Natural killer cell (primary cell): ENCODE measurements at regions not wholly inside any gene's neighbourhood (a gene's known extent, or its start where the extent isn't known, plus 50 kb on each side); places are given as distances from the start of the nearest gene placed in this dataset.

Experiments
- ATAC-seq, 3 donors: fragments of 150-1000 bp in 2 of 3; fragments of 200-7000 bp in 1 of 3; cut with Tn5 transposase; 1 replicate in 1 of 3; 2 replicates in 2 of 3; pipeline ENCODE4 v1.10.0; 2021; ENCODE audit warnings: mild to moderate bottlenecking in 2 of 3, moderate library complexity in 2 of 3
- DNase-seq, 2 donors: peaks; one replicate each; pipeline versions ENCODE4 v3.0.0 to v3.0.0-alpha.2; 2013 to 2021; ENCODE audit warnings: mixed read lengths in 1 of 2
- H3K27ac ChIP-seq: one replicate; pipeline ENCODE4 v1.5.1; 2013; ENCODE audit warnings: mild to moderate bottlenecking, low read length
- H3K27me3 ChIP-seq: one replicate; pipeline ENCODE4 v1.6.1; 2013; ENCODE audit warnings: low read length; ENCODE audit not compliant: control insufficient read depth, insufficient read depth
- H3K36me3 ChIP-seq: one replicate; pipeline ENCODE4 v1.6.1; 2013; ENCODE audit warnings: low read length; ENCODE audit not compliant: control insufficient read depth, insufficient read depth
- H3K4me1 ChIP-seq: one replicate; pipeline ENCODE4 v1.6.1; 2013; ENCODE audit warnings: low read length; ENCODE audit not compliant: control insufficient read depth, insufficient read depth
- H3K4me3 ChIP-seq: one replicate; pipeline ENCODE4 v1.5.1; 2013; ENCODE audit warnings: low read length
- H3K9me3 ChIP-seq: one replicate; pipeline ENCODE4 v1.6.1; 2013; ENCODE audit warnings: low read length; ENCODE audit not compliant: control insufficient read depth, insufficient read depth
- H3K27ac Mint-ChIP-seq, 2 donors: one replicate each; pipeline ENCODE4 v1.8.0; 2022; ENCODE audit warnings: mild to moderate bottlenecking in 2 of 2, mixed read lengths in 2 of 2, moderate library complexity in 1 of 2
- H3K27me3 Mint-ChIP-seq, 2 donors: one replicate each; pipeline ENCODE4 v1.8.0; 2022; ENCODE audit warnings: low read depth in 2 of 2, mixed read lengths in 2 of 2
- H3K36me3 Mint-ChIP-seq: one replicate; pipeline ENCODE4 v1.8.0; 2022; ENCODE audit warnings: mixed read lengths
- H3K4me1 Mint-ChIP-seq, 2 donors: one replicate each; pipeline ENCODE4 v1.8.0; 2022; ENCODE audit warnings: mixed read lengths in 2 of 2
- H3K4me3 Mint-ChIP-seq: one replicate; pipeline ENCODE4 v1.8.0; 2022; ENCODE audit warnings: mild to moderate bottlenecking, moderate library complexity, mixed read lengths
- H3K9me3 Mint-ChIP-seq, 2 donors: one replicate each; pipeline ENCODE4 v1.8.0; 2022; ENCODE audit warnings: mixed read lengths in 2 of 2
- CTCF ChIP-seq: fragments of 200-600 bp; IDR thresholded peaks from one replicate; pipeline ENCODE4 v1.8.0; 2022; ENCODE audit warnings: antibody characterized with exemption
- WGBS: methylation state at CpG from one replicate; pipeline ENCODE4 v1.1.7; 2013; ENCODE audit warnings: missing lambda C conversion rate; ENCODE audit not compliant: insufficient coverage; 5-methylcytosine and 5-hydroxymethylcytosine counted together
- intact Hi-C: fragments of 100-400 bp; cut with micrococcal nuclease; formaldehyde crosslinking; loops from one replicate; pipeline ENCODE4 v1.14.2; 2022

GRCh38 chr17:54521137-54521536 is 379.5 kb upstream of the TOM1L1 start:
- H3K4me1 ChIP-seq: no peaks in the 10 kb centered on the region

GRCh38 chr17:54524501-54524900 is 376.2 kb upstream of the TOM1L1 start:
- Mint-ChIP-seq H3K36me3 (no peaks in the 10 kb centered on the region), H3K4me1 (no peaks in the 10 kb centered on the region), H3K27ac (no peak overlapping the region), H3K27me3 (no peaks in the 10 kb centered on the region), H3K9me3 (peaks cover 3 to 19% of the 10 kb centered on the region in 2 donors), H3K4me3 (no peak overlapping the region)
- H3K4me3 ChIP-seq: no peak overlapping the region
- H3K27ac ChIP-seq: no peak overlapping the region
- no peaks in the 10 kb centered on the region for H3K4me1 ChIP-seq
- H3K27me3 ChIP-seq: no peaks in the 10 kb centered on the region
- no peaks in the 10 kb centered on the region for H3K9me3 ChIP-seq
- intact Hi-C loops: no loop called here
- no peaks in the 10 kb centered on the region for H3K36me3 ChIP-seq
- ATAC-seq (no peak), DNase-seq (no peak)
- WGBS: no CpG with 5 or more reads among the region's 2 CpGs
- no peak for TF ChIP-seq CTCF

More at GRCh38 chr17:54521137-54521536, 379.5 kb upstream of the TOM1L1 start:
- no peak for DNase-seq
- Histone ChIP-seq H3K36me3 (no peaks in the 10 kb centered on the region), H3K27ac (no peak overlapping the region), H3K27me3 (no peaks in the 10 kb centered on the region), H3K9me3 (peaks cover 7% of the 10 kb centered on the region), H3K4me3 (no peak overlapping the region)
- Mint-ChIP-seq H3K27me3 (no peaks in the 10 kb centered on the region), H3K4me1 (no peaks in the 10 kb centered on the region), H3K4me3 (no peak overlapping the region), H3K9me3 (peaks cover 18 to 26% of the 10 kb centered on the region in 2 donors), H3K36me3 (peaks cover 10% of the 10 kb centered on the region), H3K27ac (no peak overlapping the region)
- intact Hi-C loops: no loop called here
- TF ChIP-seq CTCF: no peak
- WGBS: 87% methylated on average over 2 of the region's 4 CpGs
- no peak for ATAC-seq

- H3K36me3 ChIP-seq: no peaks in the 10 kb centered on the region
- no peak overlapping the region for H3K4me3 ChIP-seq
- H3K27ac ChIP-seq: no peak overlapping the region
- DNase-seq (no peak), ATAC-seq (no peak)
- no peaks in the 10 kb centered on the region for H3K27me3 ChIP-seq
- Mint-ChIP-seq H3K36me3 (no peaks in the 10 kb centered on the region), H3K9me3 (peaks cover 4 to 10% of the 10 kb centered on the region in 2 donors), H3K27ac (no peak overlapping the region), H3K4me1 (no peaks in the 10 kb centered on the region), H3K27me3 (no peaks in the 10 kb centered on the region), H3K4me3 (no peak overlapping the region)
- H3K4me1 ChIP-seq: no peaks in the 10 kb centered on the region
- intact Hi-C loops: no loop called here
- no peaks in the 10 kb centered on the region for H3K9me3 ChIP-seq
- 73% methylated on average over 2 of the region's 2 CpGs for WGBS
- no peak for TF ChIP-seq CTCF
Measured at GRCh38 chr17:54527941-54528340, 372.7 kb upstream of the TOM1L1 start.

GRCh38 chr17:54530398-54530797 is 370.3 kb upstream of the TOM1L1 start:
- no peaks in the 10 kb centered on the region for H3K36me3 ChIP-seq
- no peaks in the 10 kb centered on the region for H3K27me3 Mint-ChIP-seq
- no peaks in the 10 kb centered on the region for H3K4me1 ChIP-seq
- intact Hi-C loops: no loop called here
- no peak overlapping the region for H3K27ac ChIP-seq
- DNase-seq (no peak), ATAC-seq (no peak)
- WGBS: 86% methylated on average over 3 of the region's 3 CpGs
- H3K9me3 Mint-ChIP-seq: peaks cover 4 to 10% of the 10 kb centered on the region in 2 donors
- no peaks in the 10 kb centered on the region for H3K36me3 Mint-ChIP-seq
- H3K4me3 ChIP-seq: no peak overlapping the region
- no peak overlapping the region for H3K27ac Mint-ChIP-seq
- H3K4me3 Mint-ChIP-seq: no peak overlapping the region
- no peaks in the 10 kb centered on the region for H3K9me3 ChIP-seq
- no peaks in the 10 kb centered on the region for H3K27me3 ChIP-seq
- TF ChIP-seq CTCF: no peak
- no peaks in the 10 kb centered on the region for H3K4me1 Mint-ChIP-seq
